ENCODE measurements at regions not wholly inside any gene's neighbourhood (a gene's known extent, or its start where the extent isn't known, plus 50 kb on each side); places are given as distances from the start of the nearest gene placed in this dataset.
"Not testable (repeated sequence)": the region's sequence is repeated elsewhere in the genome, so short reads cannot be mapped to it uniquely, and the experiment has no call there.

- no peak for DNase-seq
Observed at GRCh38 chr6:4651831-4652467, 124.3 kb upstream of the CDYL start.

GRCh38 chr6:4649728-4650127 is 126.5 kb upstream of the CDYL start:
- DNase-seq, result no peak

GRCh38 chr6:4647414-4648365 is 128.5 kb upstream of the CDYL start:
- DNase-seq, result no peak

- no peak for DNase-seq
Observed at GRCh38 chr6:4645713-4646360, 130.4 kb upstream of the CDYL start.

GRCh38 chr6:4644996-4645395 is 131.2 kb upstream of the CDYL start:
- no peak for DNase-seq

- DNase-seq, result no peak
Observed at GRCh38 chr6:4641461-4641860, 134.7 kb upstream of the CDYL start.

GRCh38 chr6:4640139-4640538 is 136.1 kb upstream of the CDYL start:
- DNase-seq, result no peak

GRCh38 chr6:4638641-4639040 is 137.6 kb upstream of the CDYL start:
- no peak for DNase-seq

- no peak for DNase-seq
Observed at GRCh38 chr6:4637691-4638433, 138.3 kb upstream of the CDYL start.

- DNase-seq, result no peak
Observed at GRCh38 chr6:4636881-4637224, 139.4 kb upstream of the CDYL start.

GRCh38 chr6:4636191-4636880 is 139.9 kb upstream of the CDYL start:
- DNase-seq, result no peak

GRCh38 chr6:4635666-4636065 is 140.5 kb upstream of the CDYL start:
- no peak for DNase-seq

- no peak for DNase-seq
Observed at GRCh38 chr6:4632421-4632820, 143.8 kb upstream of the CDYL start.

GRCh38 chr6:4629789-4630188 is 146.4 kb upstream of the CDYL start:
- DNase-seq, result not testable (repeated sequence)

GRCh38 chr6:4625557-4625956 is 150.6 kb upstream of the CDYL start:
- no peak for DNase-seq

- no peak for DNase-seq
Observed at GRCh38 chr6:4624726-4625125, 151.5 kb upstream of the CDYL start.

- DNase-seq, result no peak
Observed at GRCh38 chr6:4620284-4621151, 155.7 kb upstream of the CDYL start.

- DNase-seq, result no peak
Observed at GRCh38 chr6:4616311-4616710, 159.9 kb upstream of the CDYL start.

GRCh38 chr6:4615891-4616290 is 160.3 kb upstream of the CDYL start:
- DNase-seq, result no peak

- no peak for DNase-seq
Observed at GRCh38 chr6:4615231-4615630, 161.0 kb upstream of the CDYL start.

GRCh38 chr6:4614637-4615036 is 161.6 kb upstream of the CDYL start:
- no peak for DNase-seq

- DNase-seq, result no peak
Observed at GRCh38 chr6:4613795-4614194, 162.4 kb upstream of the CDYL start.

Measured in activated naive CD4-positive, alpha-beta T cell (primary cell).